ENCODE measurements at regions not wholly inside any gene's neighbourhood (a gene's known extent, or its start where the extent isn't known, plus 50 kb on each side); places are given as distances from the start of the nearest gene placed in this dataset.

GRCh38 chr2:13986119-13986720 lies 646.3 kb upstream of the LRATD1 start:
- Histone ChIP-seq H3K36me3 (ENCODE audit: control insufficient read depth in 2 of 4, insufficient read depth in 4 of 4, low read length in 3 of 4) (no peaks in the 10 kb centered on the region), H3K4me2 (ENCODE audit: insufficient read depth in 1 of 2, low read depth in 2 of 2, low read length in 2 of 2) (no peak overlapping the region), H3K9me3 (ENCODE audit: insufficient read depth in 2 of 2, low read depth in 1 of 2, low read length in 1 of 2) (no peaks in the 10 kb centered on the region), H2BK5ac (ENCODE audit: low read depth, low read length) (no peak overlapping the region), H3K27me3 (replicated peaks in 1 of 4; ENCODE audit: control insufficient read depth in 3 of 4, extremely low read depth in 1 of 4, insufficient read depth in 3 of 4, low read length in 3 of 4) (no peaks in the 10 kb centered on the region), H3K23ac (ENCODE audit: insufficient read length) (no peak overlapping the region), H4K20me1 (replicated peaks in 1 of 2; ENCODE audit: control insufficient read depth in 1 of 2, insufficient read depth in 2 of 2, low read length in 2 of 2) (no peaks in the 10 kb centered on the region), H2AK5ac (ENCODE audit: low read depth, low read length) (no peak overlapping the region), H3K18ac (ENCODE audit: extremely low read depth, low read length) (no peak overlapping the region), H2BK20ac (ENCODE audit: low read length) (no peak overlapping the region), H3K9ac (replicated peaks in 1 of 4; ENCODE audit: extremely low read depth in 1 of 4, low read depth in 3 of 4, low read length in 3 of 4) (no peak overlapping the region), H2AFZ (ENCODE audit: low read length) (no peak overlapping the region), H2BK15ac (ENCODE audit: low read length) (no peak overlapping the region), H3K4ac (replicated peaks; ENCODE audit: insufficient read length, low read depth, low read length) (no peak overlapping the region), H3K56ac (replicated peaks; ENCODE audit: insufficient read length, low read depth, low read length) (no peak overlapping the region), H3K4me3 (ENCODE audit: extremely low read depth in 1 of 4, insufficient read depth in 2 of 4, low read depth in 3 of 4, low read length in 4 of 4) (no peak overlapping the region), H3K27ac (ENCODE audit: low read depth, low read length) (no peak overlapping the region), H4K5ac (ENCODE audit: insufficient read length, low read depth, low read length) (no peak overlapping the region), H3K4me1 (replicated peaks in 1 of 4; ENCODE audit: control insufficient read depth in 3 of 4, insufficient read depth in 4 of 4, low read length in 3 of 4) (no peaks in the 10 kb centered on the region), H3K79me1 (ENCODE audit: low read depth, low read length) (no peaks in the 10 kb centered on the region), H4K91ac (replicated peaks; ENCODE audit: insufficient read length, low read length) (no peak overlapping the region), H4K8ac (ENCODE audit: extremely low read depth, insufficient read depth, low read length) (no peak overlapping the region), H2BK120ac (replicated peaks; ENCODE audit: low read depth, low read length) (no peak overlapping the region), H3K14ac (ENCODE audit: insufficient read length) (no peak overlapping the region), H3K79me2 (ENCODE audit: control insufficient read depth in 1 of 2, insufficient read depth in 2 of 2, low read length in 2 of 2) (no peaks in the 10 kb centered on the region), H2BK12ac (ENCODE audit: low read depth, low read length) (no peak overlapping the region), H3K23me2 (ENCODE audit: low read depth, low read length) (no peaks in the 10 kb centered on the region)
- no peak for DNase-seq (ENCODE audit: low read depth in 1 of 2, low spot score in 2 of 2)
- ChIA-PET CTCF (ENCODE audit: partially characterized antibody) (no interaction called here), POLR2A (ENCODE audit: partially characterized antibody) (no interaction called here)
- WGBS, 2 experiments (ENCODE audit: extremely low coverage in 1 of 2, insufficient coverage in 1 of 2, insufficient read length in 1 of 2, insufficient replicate concordance in 2 of 2, low coverage in 1 of 2, low lambda C conversion rate in 2 of 2, missing lambda C conversion rate in 1 of 2): 97 to 100% methylated on average over 4 to 8 of the region's 8 CpGs
- no peak for FAIRE-seq
- TF ChIP-seq GTF2F1 (IDR thresholded peaks at IDR 0.05; ENCODE audit: borderline replicate concordance, low read depth, low read length) (no peak), HDAC2 (IDR thresholded peaks at IDR 0.05; ENCODE audit: borderline replicate concordance in 1 of 2, low read depth in 2 of 2, low read length in 2 of 2) (no peak), RAD21 (IDR thresholded peaks at IDR 0.05 in 1 of 2, conservative IDR thresholded peaks at IDR 0.05 in 1 of 2; ENCODE audit: low read depth in 2 of 2, low read length in 2 of 2) (no peak), SRF (IDR thresholded peaks at IDR 0.05; ENCODE audit: low read depth, low read length) (no peak), SIX5 (IDR thresholded peaks at IDR 0.05; ENCODE audit: low read depth, low read length) (no peak), ZNF274 (IDR thresholded peaks at IDR 0.05; ENCODE audit: borderline replicate concordance, extremely low read depth, low read length) (no peak), CEBPB (IDR thresholded peaks at IDR 0.05; ENCODE audit: low read depth, low read length) (no peak), ATF3 (IDR thresholded peaks at IDR 0.05; ENCODE audit: insufficient read depth, low read depth, low read length) (no peak), KDM5A (IDR thresholded peaks at IDR 0.05; ENCODE audit: low read length) (no peak), PHF8 (conservative IDR thresholded peaks at IDR 0.05; ENCODE audit: low read depth, low read length) (no peak)
- TF ChIP-seq, protein P1, sequence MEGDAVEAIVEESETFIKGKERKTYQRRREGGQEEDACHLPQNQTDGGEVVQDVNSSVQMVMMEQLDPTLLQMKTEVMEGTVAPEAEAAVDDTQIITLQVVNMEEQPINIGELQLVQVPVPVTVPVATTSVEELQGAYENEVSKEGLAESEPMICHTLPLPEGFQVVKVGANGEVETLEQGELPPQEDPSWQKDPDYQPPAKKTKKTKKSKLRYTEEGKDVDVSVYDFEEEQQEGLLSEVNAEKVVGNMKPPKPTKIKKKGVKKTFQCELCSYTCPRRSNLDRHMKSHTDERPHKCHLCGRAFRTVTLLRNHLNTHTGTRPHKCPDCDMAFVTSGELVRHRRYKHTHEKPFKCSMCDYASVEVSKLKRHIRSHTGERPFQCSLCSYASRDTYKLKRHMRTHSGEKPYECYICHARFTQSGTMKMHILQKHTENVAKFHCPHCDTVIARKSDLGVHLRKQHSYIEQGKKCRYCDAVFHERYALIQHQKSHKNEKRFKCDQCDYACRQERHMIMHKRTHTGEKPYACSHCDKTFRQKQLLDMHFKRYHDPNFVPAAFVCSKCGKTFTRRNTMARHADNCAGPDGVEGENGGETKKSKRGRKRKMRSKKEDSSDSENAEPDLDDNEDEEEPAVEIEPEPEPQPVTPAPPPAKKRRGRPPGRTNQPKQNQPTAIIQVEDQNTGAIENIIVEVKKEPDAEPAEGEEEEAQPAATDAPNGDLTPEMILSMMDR (IDR thresholded peaks at IDR 0.05; ENCODE audit: control extremely low read depth in 1 of 3, insufficient read depth in 1 of 3, low read depth in 1 of 3, low read length in 3 of 3): no peak

All from H1 (cell line).